ENCODE measurements at regions not wholly inside any gene's neighbourhood (a gene's known extent, or its start where the extent isn't known, plus 50 kb on each side); places are given as distances from the start of the nearest gene placed in this dataset.
A peak's percentile ranks its signal among the peaks of the same experiment; 100 is the strongest.

DNA sequence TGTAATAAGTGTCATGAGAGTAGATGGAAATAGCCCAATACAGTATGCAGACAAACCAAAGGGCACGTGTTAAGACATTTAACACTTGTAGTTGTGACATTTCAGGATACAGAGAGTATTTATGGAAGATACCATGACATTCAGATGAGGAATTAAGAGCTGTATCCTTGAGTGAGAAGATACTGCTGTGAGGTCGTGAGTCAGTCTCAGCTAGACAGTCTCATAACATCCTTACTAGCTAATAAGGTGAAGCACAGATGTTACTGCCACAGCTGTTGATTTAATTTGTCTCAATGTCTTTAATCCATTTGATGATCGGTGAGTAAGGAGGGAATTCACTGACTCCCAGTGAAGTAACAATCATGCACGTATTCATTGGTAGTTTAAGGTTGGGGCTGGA lies 288.0 kb upstream of the AKR1E2 start:
- Histone ChIP-seq H3K36me3 (no peaks in the 10 kb centered on the region), H3K27me3 (replicated peaks; ENCODE audit: insufficient read depth) (no peaks in the 10 kb centered on the region), H3K9me3 (no peaks in the 10 kb centered on the region), H3K27ac (no peak overlapping the region), H3K4me1 (ENCODE audit: control insufficient read depth in 1 of 2, low read depth in 2 of 2) (peaks cover 4 to 23% of the 10 kb centered on the region in 2 donors), H3K4me3 (no peak overlapping the region)
- ATAC-seq (ENCODE audit: insufficient number of reproducible peaks, low FRiP score, low read depth) (no peak), DNase-seq (ENCODE audit: low spot score) (no peak)
- TF ChIP-seq, protein P1, sequence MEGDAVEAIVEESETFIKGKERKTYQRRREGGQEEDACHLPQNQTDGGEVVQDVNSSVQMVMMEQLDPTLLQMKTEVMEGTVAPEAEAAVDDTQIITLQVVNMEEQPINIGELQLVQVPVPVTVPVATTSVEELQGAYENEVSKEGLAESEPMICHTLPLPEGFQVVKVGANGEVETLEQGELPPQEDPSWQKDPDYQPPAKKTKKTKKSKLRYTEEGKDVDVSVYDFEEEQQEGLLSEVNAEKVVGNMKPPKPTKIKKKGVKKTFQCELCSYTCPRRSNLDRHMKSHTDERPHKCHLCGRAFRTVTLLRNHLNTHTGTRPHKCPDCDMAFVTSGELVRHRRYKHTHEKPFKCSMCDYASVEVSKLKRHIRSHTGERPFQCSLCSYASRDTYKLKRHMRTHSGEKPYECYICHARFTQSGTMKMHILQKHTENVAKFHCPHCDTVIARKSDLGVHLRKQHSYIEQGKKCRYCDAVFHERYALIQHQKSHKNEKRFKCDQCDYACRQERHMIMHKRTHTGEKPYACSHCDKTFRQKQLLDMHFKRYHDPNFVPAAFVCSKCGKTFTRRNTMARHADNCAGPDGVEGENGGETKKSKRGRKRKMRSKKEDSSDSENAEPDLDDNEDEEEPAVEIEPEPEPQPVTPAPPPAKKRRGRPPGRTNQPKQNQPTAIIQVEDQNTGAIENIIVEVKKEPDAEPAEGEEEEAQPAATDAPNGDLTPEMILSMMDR (IDR thresholded peaks at IDR 0.05) = no peak

DNA sequence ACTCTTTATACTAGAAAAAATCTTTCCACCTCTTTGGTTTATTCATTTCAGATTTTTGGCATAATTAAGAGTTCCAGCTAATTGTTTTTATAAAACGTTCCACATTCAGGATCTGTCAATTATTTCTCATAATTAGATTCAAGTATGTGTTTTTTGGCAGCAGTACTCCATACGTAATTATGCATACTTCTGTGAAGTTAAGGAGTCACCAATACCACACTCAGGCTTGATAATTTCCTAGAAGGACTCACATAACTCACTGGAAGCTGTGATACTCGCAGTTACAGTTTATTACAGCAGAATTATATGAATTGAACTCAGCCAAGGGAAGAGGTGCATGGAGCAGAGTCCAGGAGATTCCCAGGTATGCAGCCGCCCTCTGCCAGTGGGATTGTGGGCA lies 290.5 kb upstream of the AKR1E2 start:
- ATAC-seq (ENCODE audit: insufficient number of reproducible peaks, low FRiP score, low read depth) = no peak
- DNase-seq (ENCODE audit: low spot score) = no peak
- Histone ChIP-seq H3K4me3 (no peak overlapping the region), H3K4me1 (ENCODE audit: control insufficient read depth in 1 of 2, low read depth in 2 of 2) (peaks cover 10 to 11% of the 10 kb centered on the region in 2 donors), H3K9me3 (no peaks in the 10 kb centered on the region), H3K36me3 (no peaks in the 10 kb centered on the region), H3K27ac (no peak overlapping the region), H3K27me3 (replicated peaks; ENCODE audit: insufficient read depth) (no peaks in the 10 kb centered on the region)
- TF ChIP-seq, protein P1 (IDR thresholded peaks at IDR 0.05) = no peak

DNA sequence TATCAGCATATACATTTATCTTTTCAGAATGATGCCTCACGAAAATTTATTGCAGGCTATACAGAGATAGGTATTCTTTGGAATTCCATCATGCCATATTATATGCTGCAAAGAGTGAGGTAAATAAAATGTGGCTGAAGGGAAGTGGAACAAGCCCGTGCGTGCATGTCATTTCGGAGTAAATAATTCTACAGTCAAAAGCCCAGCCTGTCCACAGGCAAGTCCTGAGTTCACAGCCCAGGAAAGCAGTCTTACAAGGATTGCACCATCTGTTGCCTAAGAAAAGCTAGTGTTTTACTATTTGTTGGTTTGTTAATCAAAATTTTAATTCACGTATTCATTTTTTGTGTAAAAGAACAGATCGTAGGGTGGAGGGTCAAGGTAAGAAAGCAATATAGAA lies 292.4 kb upstream of the AKR1E2 start:
- H3K27ac ChIP-seq = no peak overlapping the region
- no peaks in the 10 kb centered on the region for H3K36me3 ChIP-seq
- H3K4me1 ChIP-seq (ENCODE audit: control insufficient read depth in 1 of 2, low read depth in 2 of 2) = peaks cover 6 to 11% of the 10 kb centered on the region in 2 donors
- no peak overlapping the region for H3K4me3 ChIP-seq
- H3K27me3 ChIP-seq (replicated peaks; ENCODE audit: insufficient read depth) = no peaks in the 10 kb centered on the region
- no peaks in the 10 kb centered on the region for H3K9me3 ChIP-seq
- TF ChIP-seq, protein P1 (IDR thresholded peaks at IDR 0.05) = no peak
- DNase-seq (ENCODE audit: low spot score) (no peak), ATAC-seq (ENCODE audit: insufficient number of reproducible peaks, low FRiP score, low read depth) (no peak)

DNA sequence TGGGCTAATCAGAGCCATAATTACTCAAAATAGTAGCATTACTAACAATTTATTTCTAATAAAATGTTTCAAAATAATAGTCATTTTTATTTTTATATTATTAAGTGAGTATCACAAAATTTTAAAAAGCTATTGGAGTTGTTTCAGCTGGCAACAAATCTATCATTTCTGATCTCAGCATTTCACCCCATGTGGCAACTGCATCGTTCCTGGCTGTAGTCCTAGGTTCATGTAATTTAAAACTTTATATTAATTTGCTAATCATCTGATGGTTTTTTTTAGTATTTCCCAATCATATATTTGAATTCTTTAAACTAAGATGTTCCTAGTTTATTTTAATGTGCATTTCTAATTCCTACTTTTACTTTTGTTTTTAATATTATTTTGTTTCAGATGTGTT lies 293.0 kb upstream of the AKR1E2 start:
- no peak for DNase-seq (ENCODE audit: low spot score)
- TF ChIP-seq, protein P1 (IDR thresholded peaks at IDR 0.05) = no peak
- Histone ChIP-seq H3K4me3 (no peak overlapping the region), H3K4me1 (ENCODE audit: control insufficient read depth in 1 of 2, low read depth in 2 of 2) (peaks cover 6 to 11% of the 10 kb centered on the region in 2 donors), H3K36me3 (no peaks in the 10 kb centered on the region), H3K9me3 (no peaks in the 10 kb centered on the region), H3K27ac (peak overlapping the region in 1 of 2 donors; percentile 68), H3K27me3 (replicated peaks; ENCODE audit: insufficient read depth) (no peaks in the 10 kb centered on the region)
- no peak for ATAC-seq (ENCODE audit: insufficient number of reproducible peaks, low FRiP score, low read depth)

DNA sequence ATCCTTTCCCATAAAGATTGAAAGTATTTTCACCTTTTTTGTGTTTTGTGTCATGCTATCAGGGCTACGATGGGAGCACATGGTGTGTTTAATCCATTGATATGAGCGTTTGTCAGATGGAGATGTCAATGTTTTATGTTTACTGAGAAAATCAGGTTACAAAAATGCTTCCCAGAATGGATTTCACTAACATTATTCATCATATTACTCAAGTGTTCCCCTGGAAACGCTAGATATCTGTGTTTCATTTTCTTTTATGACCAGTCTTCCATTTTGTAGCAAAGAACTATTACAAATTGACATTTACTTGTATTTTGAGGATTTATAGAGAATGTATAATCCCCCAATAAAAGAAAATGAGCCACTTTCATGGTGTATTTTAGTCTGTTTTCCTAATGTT lies 293.5 kb upstream of the AKR1E2 start:
- Histone ChIP-seq H3K36me3 (no peaks in the 10 kb centered on the region), H3K9me3 (no peaks in the 10 kb centered on the region), H3K4me3 (peak overlapping the region; percentile 17), H3K27ac (peak overlapping the region in 1 of 2 donors; percentile 68), H3K4me1 (ENCODE audit: control insufficient read depth in 1 of 2, low read depth in 2 of 2) (peaks cover 6 to 11% of the 10 kb centered on the region in 2 donors), H3K27me3 (replicated peaks; ENCODE audit: insufficient read depth) (no peaks in the 10 kb centered on the region)
- TF ChIP-seq, protein P1 (IDR thresholded peaks at IDR 0.05) = no peak
- no peak for DNase-seq (ENCODE audit: low spot score)
- no peak for ATAC-seq (ENCODE audit: insufficient number of reproducible peaks, low FRiP score, low read depth)
